ENCODE measurements at regions not wholly inside any gene's neighbourhood (a gene's known extent, or its start where the extent isn't known, plus 50 kb on each side); places are given as distances from the start of the nearest gene placed in this dataset.

DNA sequence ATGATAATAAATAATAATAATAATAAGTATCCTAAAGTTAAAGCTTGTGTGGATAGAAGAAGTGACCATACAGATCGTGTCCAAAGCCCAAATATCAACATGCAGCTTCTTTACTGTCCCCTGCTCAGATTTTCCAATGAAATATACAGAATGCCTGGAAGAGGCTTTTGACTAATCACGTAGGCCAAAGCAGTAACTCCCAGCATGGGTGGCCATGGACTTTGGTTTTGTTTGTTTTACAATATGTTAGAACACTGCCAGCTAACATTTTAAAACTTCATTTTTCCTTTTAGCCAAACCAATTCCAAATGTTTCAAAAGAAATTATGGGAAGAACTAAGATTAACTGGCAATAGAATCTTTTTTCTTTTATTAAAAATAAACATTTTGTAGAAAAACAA lies 400.0 kb upstream of the FLRT2 start:
- no peaks in the 10 kb centered on the region for H3K27me3 ChIP-seq (ENCODE audit: insufficient read depth, poor library complexity, severe bottlenecking)
- ATAC-seq (ENCODE audit: low read depth) (no peak), DNase-seq (ENCODE audit: low spot score) (no peak)
- H3K9me3 ChIP-seq (ENCODE audit: severe bottlenecking), result no peaks in the 10 kb centered on the region
- no peaks in the 10 kb centered on the region for H3K4me1 ChIP-seq (ENCODE audit: insufficient read depth, poor library complexity, severe bottlenecking)
- H3K36me3 ChIP-seq (ENCODE audit: low read depth), result no peaks in the 10 kb centered on the region
- TF ChIP-seq CTCF (IDR thresholded peaks at IDR 0.05; ENCODE audit: poor library complexity, severe bottlenecking), result no peak
- H3K4me3 ChIP-seq (ENCODE audit: severe bottlenecking), result no peak overlapping the region
- no peak overlapping the region for H3K27ac ChIP-seq (ENCODE audit: poor library complexity, severe bottlenecking)

- H3K27me3 ChIP-seq (ENCODE audit: insufficient read depth, poor library complexity, severe bottlenecking), result no peaks in the 10 kb centered on the region
- DNase-seq (ENCODE audit: low spot score) (no peak), ATAC-seq (ENCODE audit: low read depth) (peak; percentile 61; the same call in 1 of the 3 replicates)
- no peak overlapping the region for H3K27ac ChIP-seq (ENCODE audit: poor library complexity, severe bottlenecking)
- TF ChIP-seq CTCF (IDR thresholded peaks at IDR 0.05; ENCODE audit: poor library complexity, severe bottlenecking), result peak; percentile 57
- H3K4me1 ChIP-seq (ENCODE audit: insufficient read depth, poor library complexity, severe bottlenecking), result no peaks in the 10 kb centered on the region
- no peaks in the 10 kb centered on the region for H3K36me3 ChIP-seq (ENCODE audit: low read depth)
- H3K4me3 ChIP-seq (ENCODE audit: severe bottlenecking), result no peak overlapping the region
- H3K9me3 ChIP-seq (ENCODE audit: severe bottlenecking), result peaks cover 2% of the 10 kb centered on the region
Measured at GRCh38 chr14:85131226-85131922, 398.6 kb upstream of the FLRT2 start.

DNA sequence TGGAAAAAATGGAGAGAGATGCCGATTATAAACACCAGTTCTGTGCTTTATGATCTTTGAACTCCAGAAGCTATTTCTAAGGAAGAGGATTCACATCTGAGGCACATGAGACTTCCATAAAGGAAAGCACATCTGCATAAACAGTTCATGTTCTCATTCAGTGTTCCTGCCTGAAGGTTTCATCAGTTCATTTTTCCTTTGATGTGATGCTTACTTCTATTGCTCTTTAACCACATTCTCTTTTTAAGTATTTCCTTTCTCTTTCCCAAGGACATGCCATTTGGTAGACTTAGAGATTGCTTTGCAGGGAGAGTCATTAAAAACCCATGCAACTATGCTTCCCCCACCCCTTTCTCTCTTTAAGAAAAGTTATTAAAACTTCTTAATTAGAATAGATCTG lies 387.0 kb upstream of the FLRT2 start:
- DNase-seq (ENCODE audit: low spot score), result no peak
- TF ChIP-seq CTCF (IDR thresholded peaks at IDR 0.05; ENCODE audit: poor library complexity, severe bottlenecking), result no peak

GRCh38 chr14:85146779-85147178 lies 383.2 kb upstream of the FLRT2 start:
- H3K4me3 ChIP-seq (ENCODE audit: severe bottlenecking), result no peak overlapping the region
- H3K4me1 ChIP-seq (ENCODE audit: insufficient read depth, poor library complexity, severe bottlenecking), result no peaks in the 10 kb centered on the region
- H3K36me3 ChIP-seq (ENCODE audit: low read depth), result no peaks in the 10 kb centered on the region
- no peaks in the 10 kb centered on the region for H3K9me3 ChIP-seq (ENCODE audit: severe bottlenecking)
- no peak for ATAC-seq (ENCODE audit: low read depth)
- H3K27ac ChIP-seq (ENCODE audit: poor library complexity, severe bottlenecking), result no peak overlapping the region
- H3K27me3 ChIP-seq (ENCODE audit: insufficient read depth, poor library complexity, severe bottlenecking), result no peaks in the 10 kb centered on the region
- no peak for TF ChIP-seq CTCF (IDR thresholded peaks at IDR 0.05; ENCODE audit: poor library complexity, severe bottlenecking)
- DNase-seq (ENCODE audit: low spot score), result no peak

More for the DNA sequence above, 387.0 kb upstream of the FLRT2 start:
- Histone ChIP-seq H3K4me3 (ENCODE audit: severe bottlenecking) (no peak overlapping the region), H3K27ac (ENCODE audit: poor library complexity, severe bottlenecking) (no peak overlapping the region), H3K27me3 (ENCODE audit: insufficient read depth, poor library complexity, severe bottlenecking) (no peaks in the 10 kb centered on the region), H3K4me1 (ENCODE audit: insufficient read depth, poor library complexity, severe bottlenecking) (no peaks in the 10 kb centered on the region), H3K9me3 (ENCODE audit: severe bottlenecking) (no peaks in the 10 kb centered on the region), H3K36me3 (ENCODE audit: low read depth) (no peaks in the 10 kb centered on the region)
- no peak for ATAC-seq (ENCODE audit: low read depth)

DNA sequence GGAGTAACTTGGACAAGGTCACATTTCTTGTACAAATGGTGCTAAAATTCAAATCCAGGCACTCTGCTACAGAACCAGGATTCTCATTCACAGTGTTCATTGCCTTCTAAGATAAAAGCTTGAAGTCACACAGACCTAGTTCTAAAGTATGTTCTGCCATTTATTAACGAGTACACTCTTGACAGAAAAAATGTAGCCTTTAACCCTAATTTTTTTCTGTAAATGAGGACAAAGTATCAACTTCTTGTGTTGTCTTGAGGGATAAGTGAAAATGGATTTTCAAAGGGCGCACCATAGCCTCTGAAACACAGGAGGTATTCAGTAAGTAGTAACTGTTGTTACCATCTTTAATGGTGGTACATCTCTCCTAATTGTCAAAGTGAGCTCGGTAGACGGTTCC lies 379.8 kb upstream of the FLRT2 start:
- no peak for ATAC-seq (ENCODE audit: low read depth)
- TF ChIP-seq CTCF (IDR thresholded peaks at IDR 0.05; ENCODE audit: poor library complexity, severe bottlenecking), result no peak
- DNase-seq (ENCODE audit: low spot score), result no peak
- Histone ChIP-seq H3K4me3 (ENCODE audit: severe bottlenecking) (no peak overlapping the region), H3K4me1 (ENCODE audit: insufficient read depth, poor library complexity, severe bottlenecking) (no peaks in the 10 kb centered on the region), H3K27ac (ENCODE audit: poor library complexity, severe bottlenecking) (no peak overlapping the region), H3K36me3 (ENCODE audit: low read depth) (no peaks in the 10 kb centered on the region), H3K27me3 (ENCODE audit: insufficient read depth, poor library complexity, severe bottlenecking) (no peaks in the 10 kb centered on the region), H3K9me3 (ENCODE audit: severe bottlenecking) (no peaks in the 10 kb centered on the region)

Data from RWPE2 (cell line).